ENCODE measurements at regions not wholly inside any gene's neighbourhood (a gene's known extent, or its start where the extent isn't known, plus 50 kb on each side); places are given as distances from the start of the nearest gene placed in this dataset.

GRCh38 chr10:90480466-90480865 is 377.4 kb downstream of the HTR7 start:
- no peak for DNase-seq
- H3K4me3 ChIP-seq (ENCODE audit: control insufficient read depth in 1 of 2, extremely low read depth in 1 of 2, low read length in 1 of 2): no peak overlapping the region
- Mint-ChIP-seq H3K4me1 (no peaks in the 10 kb centered on the region), H3K9me3 (peaks cover 0 to 7% (median 4%) of the 10 kb centered on the region in 3 donors), H3K4me3 (no peak overlapping the region), H3K36me3 (no peaks in the 10 kb centered on the region), H3K27ac (no peak overlapping the region), H3K27me3 (no peaks in the 10 kb centered on the region)
- no peak for ATAC-seq (replicated peaks in 1 of 4)
- H3K27me3 ChIP-seq (replicated peaks in 1 of 2; ENCODE audit: control insufficient read depth in 2 of 2, extremely low read depth in 1 of 2, insufficient read depth in 2 of 2, low read length in 1 of 2): no peaks in the 10 kb centered on the region
- H3K27ac ChIP-seq (ENCODE audit: low read length): no peak overlapping the region
- H3K36me3 ChIP-seq (ENCODE audit: control insufficient read depth in 2 of 2, extremely low read depth in 1 of 2, insufficient read depth in 1 of 2, low read length in 1 of 2): no peaks in the 10 kb centered on the region
- H3K9me3 ChIP-seq: no peaks in the 10 kb centered on the region
- POLR2A ChIA-PET: no interaction called here
- no peaks in the 10 kb centered on the region for H3K4me1 ChIP-seq (ENCODE audit: control insufficient read depth in 1 of 2, extremely low read depth in 1 of 2, insufficient read depth in 2 of 2, low read length in 2 of 2)
- CTCF ChIA-PET: no interaction called here

- Histone ChIP-seq H3K27me3 (replicated peaks in 1 of 2; ENCODE audit: control insufficient read depth in 2 of 2, extremely low read depth in 1 of 2, insufficient read depth in 2 of 2, low read length in 1 of 2) (no peaks in the 10 kb centered on the region), H3K9me3 (no peaks in the 10 kb centered on the region), H3K27ac (ENCODE audit: low read length) (no peak overlapping the region), H3K36me3 (ENCODE audit: control insufficient read depth in 2 of 2, extremely low read depth in 1 of 2, insufficient read depth in 1 of 2, low read length in 1 of 2) (no peaks in the 10 kb centered on the region), H3K4me1 (ENCODE audit: control insufficient read depth in 1 of 2, extremely low read depth in 1 of 2, insufficient read depth in 2 of 2, low read length in 2 of 2) (no peaks in the 10 kb centered on the region), H3K4me3 (ENCODE audit: control insufficient read depth in 1 of 2, extremely low read depth in 1 of 2, low read length in 1 of 2) (no peak overlapping the region)
- POLR2A ChIA-PET: no interaction called here
- DNase-seq: no peak
- H3K27ac Mint-ChIP-seq: no peak overlapping the region
- CTCF ChIA-PET: no interaction called here
- H3K4me3 Mint-ChIP-seq: no peak overlapping the region
- H3K4me1 Mint-ChIP-seq: no peaks in the 10 kb centered on the region
- peaks cover 0 to 7% (median 4%) of the 10 kb centered on the region in 3 donors for H3K9me3 Mint-ChIP-seq
- no peaks in the 10 kb centered on the region for H3K36me3 Mint-ChIP-seq
- 78% methylated on average over 1 of the region's 4 CpGs for WGBS (ENCODE audit: insufficient coverage)
- H3K27me3 Mint-ChIP-seq: peaks cover 0 to under 1% of the 10 kb centered on the region in 2 donors
- ATAC-seq (replicated peaks in 1 of 4): no peak
Observed at GRCh38 chr10:90481326-90481923, 376.4 kb downstream of the HTR7 start.

GRCh38 chr10:90484518-90484917 is 373.3 kb downstream of the HTR7 start:
- Histone ChIP-seq H3K4me3 (ENCODE audit: control insufficient read depth in 1 of 2, extremely low read depth in 1 of 2, low read length in 1 of 2) (no peak overlapping the region), H3K9me3 (no peaks in the 10 kb centered on the region), H3K4me1 (ENCODE audit: control insufficient read depth in 1 of 2, extremely low read depth in 1 of 2, insufficient read depth in 2 of 2, low read length in 2 of 2) (no peaks in the 10 kb centered on the region), H3K36me3 (ENCODE audit: control insufficient read depth in 2 of 2, extremely low read depth in 1 of 2, insufficient read depth in 1 of 2, low read length in 1 of 2) (no peaks in the 10 kb centered on the region), H3K27me3 (replicated peaks in 1 of 2; ENCODE audit: control insufficient read depth in 2 of 2, extremely low read depth in 1 of 2, insufficient read depth in 2 of 2, low read length in 1 of 2) (no peaks in the 10 kb centered on the region), H3K27ac (ENCODE audit: low read length) (no peak overlapping the region)
- peaks cover 0 to 6% (median 4%) of the 10 kb centered on the region in 3 donors for H3K9me3 Mint-ChIP-seq
- no peaks in the 10 kb centered on the region for H3K36me3 Mint-ChIP-seq
- H3K4me3 Mint-ChIP-seq: no peak overlapping the region
- peaks cover 3 to 4% of the 10 kb centered on the region in 2 donors for H3K27me3 Mint-ChIP-seq
- ATAC-seq (replicated peaks in 1 of 4) (no peak), DNase-seq (no peak)
- 93% methylated on average over 3 of the region's 3 CpGs for WGBS (ENCODE audit: insufficient coverage)
- no peak overlapping the region for H3K27ac Mint-ChIP-seq
- CTCF ChIA-PET: no interaction called here
- no peaks in the 10 kb centered on the region for H3K4me1 Mint-ChIP-seq
- POLR2A ChIA-PET: no interaction called here

GRCh38 chr10:90494183-90494582 is 363.7 kb downstream of the HTR7 start:
- no peaks in the 10 kb centered on the region for H3K9me3 ChIP-seq
- no peak overlapping the region for H3K27ac Mint-ChIP-seq
- no peaks in the 10 kb centered on the region for H3K27me3 Mint-ChIP-seq
- H3K27me3 ChIP-seq (replicated peaks in 1 of 2; ENCODE audit: control insufficient read depth in 2 of 2, extremely low read depth in 1 of 2, insufficient read depth in 2 of 2, low read length in 1 of 2): no peaks in the 10 kb centered on the region
- no peak for ATAC-seq (replicated peaks in 1 of 4)
- H3K4me1 Mint-ChIP-seq: no peaks in the 10 kb centered on the region
- POLR2A ChIA-PET: interaction anchor here (0.6 kb wide), 2 partner anchors 72 to 217 kb away, joined by 3 read pairs; no protein-coding TSS in a partner anchor
- H3K36me3 Mint-ChIP-seq: no peaks in the 10 kb centered on the region
- no peak overlapping the region for H3K27ac ChIP-seq (ENCODE audit: low read length)
- no peak overlapping the region for H3K4me3 Mint-ChIP-seq
- WGBS (ENCODE audit: insufficient coverage): no CpG with 5 or more reads among the region's 2 CpGs
- no peak for DNase-seq
- CTCF ChIA-PET: no interaction called here
- peaks cover 19 to 62% (median 33%) of the 10 kb centered on the region in 3 donors for H3K9me3 Mint-ChIP-seq
- no peak overlapping the region for H3K4me3 ChIP-seq (ENCODE audit: control insufficient read depth in 1 of 2, extremely low read depth in 1 of 2, low read length in 1 of 2)
- no peaks in the 10 kb centered on the region for H3K4me1 ChIP-seq (ENCODE audit: control insufficient read depth in 1 of 2, extremely low read depth in 1 of 2, insufficient read depth in 2 of 2, low read length in 2 of 2)
- no peaks in the 10 kb centered on the region for H3K36me3 ChIP-seq (ENCODE audit: control insufficient read depth in 2 of 2, extremely low read depth in 1 of 2, insufficient read depth in 1 of 2, low read length in 1 of 2)

- CTCF ChIA-PET: no interaction called here
- Mint-ChIP-seq H3K4me1 (no peaks in the 10 kb centered on the region), H3K27ac (no peak overlapping the region), H3K27me3 (no peaks in the 10 kb centered on the region), H3K36me3 (no peaks in the 10 kb centered on the region), H3K4me3 (no peak overlapping the region), H3K9me3 (peaks cover 0 to 1% (median 0%) of the 10 kb centered on the region in 3 donors)
- 100% methylated on average over 1 of the region's 2 CpGs for WGBS (ENCODE audit: insufficient coverage)
- no peaks in the 10 kb centered on the region for H3K4me1 ChIP-seq (ENCODE audit: control insufficient read depth in 1 of 2, extremely low read depth in 1 of 2, insufficient read depth in 2 of 2, low read length in 2 of 2)
- POLR2A ChIA-PET: no interaction called here
- no peaks in the 10 kb centered on the region for H3K27me3 ChIP-seq (replicated peaks in 1 of 2; ENCODE audit: control insufficient read depth in 2 of 2, extremely low read depth in 1 of 2, insufficient read depth in 2 of 2, low read length in 1 of 2)
- no peaks in the 10 kb centered on the region for H3K9me3 ChIP-seq
- DNase-seq (no peak), ATAC-seq (replicated peaks in 1 of 4) (no peak)
- no peaks in the 10 kb centered on the region for H3K36me3 ChIP-seq (ENCODE audit: control insufficient read depth in 2 of 2, extremely low read depth in 1 of 2, insufficient read depth in 1 of 2, low read length in 1 of 2)
- H3K27ac ChIP-seq (ENCODE audit: low read length): no peak overlapping the region
- no peak overlapping the region for H3K4me3 ChIP-seq (ENCODE audit: control insufficient read depth in 1 of 2, extremely low read depth in 1 of 2, low read length in 1 of 2)
Observed at GRCh38 chr10:90504172-90504571, 353.7 kb downstream of the HTR7 start.

- ATAC-seq (replicated peaks in 1 of 4): no peak
- ChIA-PET CTCF (no interaction called here), POLR2A (no interaction called here)
- no peak for DNase-seq
- Histone ChIP-seq H3K4me3 (ENCODE audit: control insufficient read depth in 1 of 2, extremely low read depth in 1 of 2, low read length in 1 of 2) (no peak overlapping the region), H3K4me1 (ENCODE audit: control insufficient read depth in 1 of 2, extremely low read depth in 1 of 2, insufficient read depth in 2 of 2, low read length in 2 of 2) (no peaks in the 10 kb centered on the region), H3K27ac (ENCODE audit: low read length) (no peak overlapping the region), H3K36me3 (ENCODE audit: control insufficient read depth in 2 of 2, extremely low read depth in 1 of 2, insufficient read depth in 1 of 2, low read length in 1 of 2) (no peaks in the 10 kb centered on the region), H3K9me3 (no peaks in the 10 kb centered on the region), H3K27me3 (replicated peaks in 1 of 2; ENCODE audit: control insufficient read depth in 2 of 2, extremely low read depth in 1 of 2, insufficient read depth in 2 of 2, low read length in 1 of 2) (no peaks in the 10 kb centered on the region)
- H3K27ac Mint-ChIP-seq: no peak overlapping the region
- H3K9me3 Mint-ChIP-seq: peaks cover 0 to 15% (median 8%) of the 10 kb centered on the region in 3 donors
- H3K27me3 Mint-ChIP-seq: peaks cover 0 to 21% of the 10 kb centered on the region in 2 donors
- no peaks in the 10 kb centered on the region for H3K4me1 Mint-ChIP-seq
- WGBS (ENCODE audit: insufficient coverage): no CpG with 5 or more reads among the region's 1 CpG
- H3K4me3 Mint-ChIP-seq: no peak overlapping the region
- H3K36me3 Mint-ChIP-seq: no peaks in the 10 kb centered on the region
Observed at GRCh38 chr10:90526721-90527120, 331.1 kb downstream of the HTR7 start.

GRCh38 chr10:90530521-90530920 is 327.3 kb downstream of the HTR7 start:
- Histone ChIP-seq H3K36me3 (ENCODE audit: control insufficient read depth in 2 of 2, extremely low read depth in 1 of 2, insufficient read depth in 1 of 2, low read length in 1 of 2) (no peaks in the 10 kb centered on the region), H3K27ac (ENCODE audit: low read length) (no peak overlapping the region), H3K4me3 (ENCODE audit: control insufficient read depth in 1 of 2, extremely low read depth in 1 of 2, low read length in 1 of 2) (no peak overlapping the region), H3K9me3 (no peaks in the 10 kb centered on the region), H3K27me3 (replicated peaks in 1 of 2; ENCODE audit: control insufficient read depth in 2 of 2, extremely low read depth in 1 of 2, insufficient read depth in 2 of 2, low read length in 1 of 2) (no peaks in the 10 kb centered on the region), H3K4me1 (ENCODE audit: control insufficient read depth in 1 of 2, extremely low read depth in 1 of 2, insufficient read depth in 2 of 2, low read length in 2 of 2) (no peaks in the 10 kb centered on the region)
- Mint-ChIP-seq H3K9me3 (peaks cover 0 to 7% (median 0%) of the 10 kb centered on the region in 3 donors), H3K27ac (no peak overlapping the region), H3K36me3 (no peaks in the 10 kb centered on the region), H3K4me3 (no peak overlapping the region), H3K4me1 (no peaks in the 10 kb centered on the region), H3K27me3 (peaks cover 0 to 11% of the 10 kb centered on the region in 2 donors)
- ChIA-PET POLR2A (no interaction called here), CTCF (no interaction called here)
- DNase-seq (no peak), ATAC-seq (replicated peaks in 1 of 4) (no peak)
- WGBS (ENCODE audit: insufficient coverage): no CpG with 5 or more reads among the region's 3 CpGs

Data from T-cell (primary cell).